NCI-H524 treated with DMSO at 0.1 percent for 48 hours (cell line): ENCODE measurements at regions not wholly inside any gene's neighbourhood (a gene's known extent, or its start where the extent isn't known, plus 50 kb on each side); places are given as distances from the start of the nearest gene placed in this dataset.
A peak's percentile ranks its signal among the peaks of the same experiment; 100 is the strongest.
"Not testable (repeated sequence)": the region's sequence is repeated elsewhere in the genome, so short reads cannot be mapped to it uniquely, and the experiment has no call there.

Source experiments
- DNase-seq: peaks from one replicate; lab custom pipeline; 2025; lab: John Stamatoyannopoulos, UW

- DNase-seq = no peak
These were observed 131.6 kb downstream of the GLUL start for GRCh38 chr1:182259968-182260367.

GRCh38 chr1:182259229-182259872 lies 132.2 kb downstream of the GLUL start:
- no peak for DNase-seq

- DNase-seq = no peak
These were observed 134.1 kb downstream of the GLUL start for GRCh38 chr1:182257369-182258063.

GRCh38 chr1:182256931-182257330 lies 134.7 kb downstream of the GLUL start:
- no peak for DNase-seq

GRCh38 chr1:182255494-182255893 lies 136.1 kb downstream of the GLUL start:
- DNase-seq = no peak

- DNase-seq = no peak
These were observed 138.2 kb downstream of the GLUL start for GRCh38 chr1:182253319-182253860.

GRCh38 chr1:182251561-182251960 lies 140.0 kb downstream of the GLUL start:
- no peak for DNase-seq

GRCh38 chr1:182249201-182249676 lies 142.4 kb downstream of the GLUL start:
- no peak for DNase-seq

- DNase-seq = no peak
These were observed 142.9 kb downstream of the GLUL start for GRCh38 chr1:182248721-182249120.

- DNase-seq = not testable (repeated sequence)
These were observed 143.8 kb downstream of the GLUL start for GRCh38 chr1:182247813-182248212.

- DNase-seq = no peak
These were observed 144.8 kb downstream of the GLUL start for GRCh38 chr1:182246783-182247182.

GRCh38 chr1:182245040-182245439 lies 146.6 kb downstream of the GLUL start:
- no peak for DNase-seq

GRCh38 chr1:182244451-182244850 lies 147.1 kb downstream of the GLUL start:
- no peak for DNase-seq

- no peak for DNase-seq
These were observed 148.9 kb downstream of the GLUL start for GRCh38 chr1:182242641-182243040.

GRCh38 chr1:182240085-182240484 lies 151.5 kb downstream of the GLUL start:
- no peak for DNase-seq

GRCh38 chr1:182238421-182238820 lies 153.2 kb downstream of the GLUL start:
- DNase-seq = no peak

- DNase-seq = no peak
These were observed 154.3 kb downstream of the GLUL start for GRCh38 chr1:182237329-182237728.

GRCh38 chr1:182236651-182237077 lies 154.9 kb downstream of the GLUL start:
- no peak for DNase-seq

GRCh38 chr1:182235952-182236650 lies 155.5 kb downstream of the GLUL start:
- DNase-seq = no peak

- DNase-seq = no peak
These were observed 156.0 kb downstream of the GLUL start for GRCh38 chr1:182235604-182235951.

- peak; percentile 67 for DNase-seq
These were observed 161.6 kb downstream of the GLUL start for GRCh38 chr1:182229921-182230491.

GRCh38 chr1:182229451-182229850 lies 162.1 kb downstream of the GLUL start:
- no peak for DNase-seq
